ENCODE measurements at regions not wholly inside any gene's neighbourhood (a gene's known extent, or its start where the extent isn't known, plus 50 kb on each side); places are given as distances from the start of the nearest gene placed in this dataset.

- DNase-seq (ENCODE audit: low read depth), result no peak
Observed at GRCh38 chr4:185894481-185894880, 82.5 kb upstream of the SORBS2 start.

- no peak for DNase-seq (ENCODE audit: low read depth)
Observed at GRCh38 chr4:185895351-185895750, 83.4 kb upstream of the SORBS2 start.

- DNase-seq (ENCODE audit: low read depth), result no peak
Observed at GRCh38 chr4:185895866-185896265, 83.9 kb upstream of the SORBS2 start.

GRCh38 chr4:185896817-185897488, 85.0 kb upstream of the SORBS2 start:
- no peak for DNase-seq (ENCODE audit: low read depth)

GRCh38 chr4:185898413-185898812, 86.4 kb upstream of the SORBS2 start:
- DNase-seq (ENCODE audit: low read depth), result no peak

GRCh38 chr4:185899833-185900232, 87.8 kb upstream of the SORBS2 start:
- no peak for DNase-seq (ENCODE audit: low read depth)

- no peak for DNase-seq (ENCODE audit: low read depth)
Observed at GRCh38 chr4:185902654-185903053, 90.7 kb upstream of the SORBS2 start.

GRCh38 chr4:185903205-185903604, 91.2 kb upstream of the SORBS2 start:
- no peak for DNase-seq (ENCODE audit: low read depth)

GRCh38 chr4:185904381-185904780, 92.4 kb upstream of the SORBS2 start:
- DNase-seq (ENCODE audit: low read depth), result no peak

GRCh38 chr4:185909972-185910371, 98.0 kb upstream of the SORBS2 start:
- DNase-seq (ENCODE audit: low read depth), result no peak

GRCh38 chr4:185911556-185912064, 99.6 kb upstream of the SORBS2 start:
- DNase-seq (ENCODE audit: low read depth), result no peak

GRCh38 chr4:185912779-185913178, 100.8 kb upstream of the SORBS2 start:
- DNase-seq (ENCODE audit: low read depth), result peak; percentile 17

- DNase-seq (ENCODE audit: low read depth), result no peak
Observed at GRCh38 chr4:185914583-185915199, 102.7 kb upstream of the SORBS2 start.

- no peak for DNase-seq (ENCODE audit: low read depth)
Observed at GRCh38 chr4:185915271-185915670, 103.3 kb upstream of the SORBS2 start.

- DNase-seq (ENCODE audit: low read depth), result no peak
Observed at GRCh38 chr4:185915817-185916216, 103.8 kb upstream of the SORBS2 start.

GRCh38 chr4:185916231-185916630, 104.2 kb upstream of the SORBS2 start:
- no peak for DNase-seq (ENCODE audit: low read depth)

- no peak for DNase-seq (ENCODE audit: low read depth)
Observed at GRCh38 chr4:185916683-185917082, 104.7 kb upstream of the SORBS2 start.

GRCh38 chr4:185919107-185919506, 107.1 kb upstream of the SORBS2 start:
- no peak for DNase-seq (ENCODE audit: low read depth)

GRCh38 chr4:185920171-185920570, 108.2 kb upstream of the SORBS2 start:
- DNase-seq (ENCODE audit: low read depth), result no peak

- DNase-seq (ENCODE audit: low read depth), result no peak
Observed at GRCh38 chr4:185920691-185921260, 108.8 kb upstream of the SORBS2 start.

- no peak for DNase-seq (ENCODE audit: low read depth)
Observed at GRCh38 chr4:185921583-185922555, 109.9 kb upstream of the SORBS2 start.

- no peak for DNase-seq (ENCODE audit: low read depth)
Observed at GRCh38 chr4:185924458-185925044, 112.6 kb upstream of the SORBS2 start.
